Fibroblast of lung (primary cell): ENCODE measurements at regions not wholly inside any gene's neighbourhood (a gene's known extent, or its start where the extent isn't known, plus 50 kb on each side); places are given as distances from the start of the nearest gene placed in this dataset.

ENCODE experiments used
- DNase-seq, 2 donors: peaks; one replicate each; pipeline versions ENCODE4 v3.0.0 to v3.0.0-alpha.2; 2010; ENCODE audit warnings: low read depth in 2 of 2
- H2AFZ ChIP-seq: 2 replicates; pipeline ENCODE4 v1.5.1; 2012; ENCODE audit warnings: low read length, control low read depth, inconsistent platforms
- H3K27ac ChIP-seq: 2 replicates; pipeline ENCODE4 v1.5.1; 2011; ENCODE audit warnings: low read length, control low read depth; ENCODE audit not compliant: insufficient read depth
- H3K27me3 ChIP-seq: 2 replicates; pipeline ENCODE4 v1.5.1; 2011; ENCODE audit warnings: mild to moderate bottlenecking, low read length; ENCODE audit not compliant: control insufficient read depth, insufficient read depth
- H3K36me3 ChIP-seq: 2 replicates; pipeline ENCODE4 v1.5.1; 2011; ENCODE audit warnings: low read length; ENCODE audit not compliant: control insufficient read depth, insufficient read depth
- H3K4me1 ChIP-seq: 2 replicates; pipeline ENCODE4 v1.5.1; 2011; ENCODE audit warnings: low read length; ENCODE audit not compliant: control insufficient read depth, insufficient read depth; ENCODE audit errors: extremely low read depth
- H3K4me2 ChIP-seq: 2 replicates; pipeline ENCODE4 v1.5.1; 2011; ENCODE audit warnings: low read length, control low read depth; ENCODE audit not compliant: insufficient read depth; ENCODE audit errors: extremely low read depth
- H3K4me3 ChIP-seq, 4 experiments: fragments of 200-600 bp in 1 of 4; sonication (generic) in 1 of 4; replicated peaks in 1 of 4; 2 replicates each; pipeline ENCODE4 v1.5.1; 2011 to 2016; ENCODE audit warnings: low read length in 4 of 4, low read depth in 3 of 4, mild to moderate bottlenecking in 3 of 4, control low read depth in 2 of 4, inconsistent platforms in 1 of 4, mixed read lengths in 1 of 4; ENCODE audit not compliant: insufficient read depth in 1 of 4; ENCODE audit errors: control extremely low read depth in 1 of 4
- H3K79me2 ChIP-seq: 2 replicates; pipeline ENCODE4 v1.5.1; 2012; ENCODE audit warnings: mild to moderate bottlenecking, low read length, inconsistent platforms; ENCODE audit not compliant: control insufficient read depth, insufficient read depth
- H3K9ac ChIP-seq: 2 replicates; pipeline ENCODE4 v1.5.1; 2011; ENCODE audit warnings: mild to moderate bottlenecking, low read length, control low read depth; ENCODE audit not compliant: insufficient read depth
- H3K9me3 ChIP-seq: 2 replicates; pipeline ENCODE4 v1.5.1; 2012; ENCODE audit warnings: low read depth, low read length; ENCODE audit not compliant: control insufficient read depth, insufficient read depth
- H4K20me1 ChIP-seq: 2 replicates; pipeline ENCODE4 v1.5.1; 2011; ENCODE audit warnings: low read length; ENCODE audit not compliant: control insufficient read depth, insufficient read depth; ENCODE audit errors: extremely low read depth
- CTCF ChIP-seq, 2 donors: IDR thresholded peaks in 1 of 2; conservative IDR thresholded peaks in 1 of 2; 1 replicate in 1 of 2; 2 replicates in 1 of 2; pipeline ENCODE4 v1.5.1; 2011 to 2012; ENCODE audit warnings: low read length in 2 of 2, control low read depth in 1 of 2, inconsistent platforms in 1 of 2, low read depth in 1 of 2, mild to moderate bottlenecking in 1 of 2
- EZH2 ChIP-seq: IDR thresholded peaks from 2 replicates; pipeline ENCODE4 v1.5.1; 2012; ENCODE audit warnings: low read length, control low read depth, mild to moderate bottlenecking; ENCODE audit errors: missing control alignments

DNA sequence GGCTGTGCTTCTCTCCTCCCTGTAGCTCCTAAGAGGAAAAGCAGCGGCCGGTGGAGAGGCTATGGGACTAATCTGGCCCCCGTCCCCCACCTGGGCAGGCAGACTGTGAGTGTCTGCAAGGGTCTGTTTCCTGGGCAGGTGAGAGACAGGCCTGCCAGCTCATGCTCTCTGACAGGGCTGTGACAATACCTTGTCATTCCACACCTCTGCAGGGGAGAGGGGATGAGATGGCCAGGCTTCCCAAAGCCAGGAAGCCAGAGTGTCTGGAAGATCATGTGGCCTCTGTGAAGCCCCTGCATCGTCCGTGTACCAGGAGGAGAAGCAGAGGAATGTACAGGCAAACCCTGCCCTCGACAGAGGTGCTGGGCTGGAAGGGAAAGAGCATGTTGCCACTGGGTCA lies 142.5 kb upstream of the GATA6 start:
- Histone ChIP-seq H3K27me3 (no peaks in the 10 kb centered on the region), H3K4me2 (no peak overlapping the region), H3K4me1 (no peaks in the 10 kb centered on the region), H3K36me3 (no peaks in the 10 kb centered on the region), H3K79me2 (no peaks in the 10 kb centered on the region), H3K27ac (no peak overlapping the region), H3K9ac (no peak overlapping the region), H4K20me1 (no peaks in the 10 kb centered on the region), H3K4me3 (no peak overlapping the region), H3K9me3 (no peaks in the 10 kb centered on the region), H2AFZ (no peak overlapping the region)
- TF ChIP-seq CTCF (conservative IDR thresholded peaks at IDR 0.05 in 1 of 2, IDR thresholded peaks at IDR 0.05 in 1 of 2; ENCODE audit: low read depth in 1 of 2, low read length in 2 of 2) (no peak), EZH2 (no peak)
- DNase-seq, result no peak

GRCh38 chr18:22031611-22032010 lies 137.8 kb upstream of the GATA6 start:
- H3K79me2 ChIP-seq, result no peaks in the 10 kb centered on the region
- no peaks in the 10 kb centered on the region for H3K36me3 ChIP-seq
- H4K20me1 ChIP-seq, result no peaks in the 10 kb centered on the region
- no peak overlapping the region for H3K9ac ChIP-seq
- peak in 1 of 2 donors; percentile 2 for DNase-seq
- no peak overlapping the region for H3K27ac ChIP-seq
- no peak overlapping the region for H3K4me2 ChIP-seq
- TF ChIP-seq EZH2 (no peak), CTCF (conservative IDR thresholded peaks at IDR 0.05 in 1 of 2, IDR thresholded peaks at IDR 0.05 in 1 of 2; ENCODE audit: low read depth in 1 of 2, low read length in 2 of 2) (no peak)
- H3K27me3 ChIP-seq, result no peaks in the 10 kb centered on the region
- H3K9me3 ChIP-seq, result no peaks in the 10 kb centered on the region
- no peak overlapping the region for H3K4me3 ChIP-seq
- H3K4me1 ChIP-seq, result no peaks in the 10 kb centered on the region
- H2AFZ ChIP-seq, result no peak overlapping the region

GRCh38 chr18:22032392-22032961 lies 136.9 kb upstream of the GATA6 start:
- H3K27me3 ChIP-seq, result no peaks in the 10 kb centered on the region
- H3K4me2 ChIP-seq, result no peak overlapping the region
- H3K9ac ChIP-seq, result no peak overlapping the region
- peak; percentile 40 to 98 for DNase-seq
- no peaks in the 10 kb centered on the region for H3K36me3 ChIP-seq
- H3K4me3 ChIP-seq, result no peak overlapping the region
- H3K27ac ChIP-seq, result no peak overlapping the region
- H3K4me1 ChIP-seq, result no peaks in the 10 kb centered on the region
- H3K79me2 ChIP-seq, result no peaks in the 10 kb centered on the region
- H4K20me1 ChIP-seq, result no peaks in the 10 kb centered on the region
- no peaks in the 10 kb centered on the region for H3K9me3 ChIP-seq
- TF ChIP-seq EZH2, result no peak
- no peak for TF ChIP-seq CTCF (conservative IDR thresholded peaks at IDR 0.05 in 1 of 2, IDR thresholded peaks at IDR 0.05 in 1 of 2; ENCODE audit: low read depth in 1 of 2, low read length in 2 of 2)
- no peak overlapping the region for H2AFZ ChIP-seq
